ENCODE measurements at regions not wholly inside any gene's neighbourhood (a gene's known extent, or its start where the extent isn't known, plus 50 kb on each side); places are given as distances from the start of the nearest gene placed in this dataset.

DNA sequence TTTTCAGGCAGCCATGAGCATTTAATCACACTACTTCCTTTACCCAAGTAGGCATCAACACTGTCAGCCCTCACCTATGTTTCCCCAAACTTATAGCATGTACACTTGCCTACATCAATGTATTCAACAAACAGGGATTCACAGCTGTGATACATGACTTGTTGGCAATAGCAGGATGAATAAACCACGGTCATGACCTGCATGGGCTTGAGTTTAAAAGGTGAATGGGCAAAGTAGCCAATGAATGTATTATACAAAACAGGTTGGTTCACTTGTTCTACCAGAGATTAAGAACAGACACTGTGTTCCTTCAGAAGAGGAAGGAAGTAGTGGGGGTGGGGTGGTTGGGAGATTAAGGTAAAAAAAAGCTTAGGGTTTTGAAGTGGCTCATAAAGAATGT is 861.9 kb upstream of the SEMA6D start:
- no peak overlapping the region for H3K27ac ChIP-seq
- no peak overlapping the region for H3K4me3 ChIP-seq

- H3K27ac ChIP-seq, result no peak overlapping the region
Observed at GRCh38 chr15:46856839-46857502, 860.3 kb upstream of the SEMA6D start.

GRCh38 chr15:46858150-46858549 is 859.2 kb upstream of the SEMA6D start:
- Histone ChIP-seq H3K4me3 (no peak overlapping the region), H3K27ac (no peak overlapping the region)

More at GRCh38 chr15:46856839-46857502, 860.3 kb upstream of the SEMA6D start:
- H3K4me3 ChIP-seq, result no peak overlapping the region

GRCh38 chr15:46861796-46862195 is 855.5 kb upstream of the SEMA6D start:
- Histone ChIP-seq H3K27ac (no peak overlapping the region), H3K4me3 (no peak overlapping the region)

DNA sequence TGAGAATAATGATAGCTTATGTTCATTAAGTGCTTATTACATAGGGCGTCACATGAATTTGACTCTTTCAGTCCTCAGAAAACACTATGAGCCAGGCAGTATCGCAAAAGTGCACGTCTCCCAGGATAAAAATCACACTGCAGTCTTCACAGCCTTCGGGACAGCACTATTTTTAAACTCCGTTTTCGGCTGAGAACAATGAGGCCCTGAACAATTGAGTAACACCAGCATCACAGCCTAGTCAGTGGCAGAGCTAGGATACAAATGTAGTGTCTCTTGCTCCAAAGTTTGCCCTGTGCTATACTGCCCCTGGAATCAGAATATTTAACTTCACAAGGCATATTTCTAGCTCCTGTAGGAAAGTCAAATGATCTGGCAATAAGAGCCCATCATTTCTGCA is 852.1 kb upstream of the SEMA6D start:
- no peak overlapping the region for H3K4me3 ChIP-seq
- no peak overlapping the region for H3K27ac ChIP-seq

DNA sequence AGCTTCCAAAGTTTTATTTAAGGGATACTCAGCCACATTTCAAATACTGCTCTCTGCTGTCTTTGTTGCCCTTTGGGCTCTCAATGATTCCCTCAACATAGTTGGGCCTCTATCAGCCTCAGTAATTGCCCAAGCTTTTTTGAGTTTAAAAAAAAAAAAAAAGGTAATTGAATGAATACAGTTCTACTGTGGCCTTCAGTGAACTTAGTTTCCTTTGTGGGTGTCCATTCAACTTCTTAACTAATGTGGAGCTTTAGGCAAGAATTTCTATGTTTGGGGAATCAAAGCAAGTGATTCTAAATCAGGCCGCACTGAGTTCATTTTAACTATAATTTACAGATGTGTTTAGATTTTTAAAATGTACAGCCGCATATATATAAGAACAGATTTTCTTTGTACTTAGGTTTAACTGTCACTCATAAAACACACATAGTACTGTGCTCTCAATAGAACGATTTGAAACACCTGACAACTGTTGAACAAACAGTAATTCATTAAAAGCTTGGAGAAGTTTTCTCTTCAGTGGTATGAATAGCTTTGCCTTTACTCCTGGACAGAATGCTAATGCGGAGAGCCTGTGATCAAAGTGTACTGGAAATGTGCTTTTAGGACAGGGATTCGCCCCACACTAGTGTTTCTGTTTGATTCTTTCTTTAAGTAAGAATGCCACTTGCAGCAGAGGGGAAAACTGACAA is 844.9 kb upstream of the SEMA6D start:
- H3K4me3 ChIP-seq, result no peak overlapping the region
- no peak overlapping the region for H3K27ac ChIP-seq

GRCh38 chr15:46872981-46873330 is 844.3 kb upstream of the SEMA6D start:
- Histone ChIP-seq H3K27ac (no peak overlapping the region), H3K4me3 (no peak overlapping the region)

GRCh38 chr15:46879032-46879770 is 838.1 kb upstream of the SEMA6D start:
- H3K27ac ChIP-seq, result no peak overlapping the region
- H3K4me3 ChIP-seq, result no peak overlapping the region

DNA sequence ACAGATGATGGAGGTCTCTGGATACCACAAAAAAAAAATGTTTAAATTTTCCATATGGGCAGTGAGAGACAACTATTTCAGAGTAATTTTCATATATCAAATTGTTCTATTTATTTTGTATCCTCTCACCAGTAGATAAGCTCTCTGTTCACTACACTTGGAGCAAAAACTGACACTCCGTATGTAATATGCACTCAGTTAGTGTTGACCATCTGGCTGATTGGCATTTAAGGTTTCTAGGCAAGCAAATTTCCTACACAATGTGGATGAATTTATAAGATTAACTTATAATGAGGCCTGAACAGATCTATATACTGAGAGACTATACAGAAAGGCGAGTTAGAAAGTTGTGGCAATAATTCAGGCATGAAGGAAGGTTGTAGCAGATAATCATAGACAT is 836.5 kb upstream of the SEMA6D start:
- no peak overlapping the region for H3K4me3 ChIP-seq
- no peak overlapping the region for H3K27ac ChIP-seq

DNA sequence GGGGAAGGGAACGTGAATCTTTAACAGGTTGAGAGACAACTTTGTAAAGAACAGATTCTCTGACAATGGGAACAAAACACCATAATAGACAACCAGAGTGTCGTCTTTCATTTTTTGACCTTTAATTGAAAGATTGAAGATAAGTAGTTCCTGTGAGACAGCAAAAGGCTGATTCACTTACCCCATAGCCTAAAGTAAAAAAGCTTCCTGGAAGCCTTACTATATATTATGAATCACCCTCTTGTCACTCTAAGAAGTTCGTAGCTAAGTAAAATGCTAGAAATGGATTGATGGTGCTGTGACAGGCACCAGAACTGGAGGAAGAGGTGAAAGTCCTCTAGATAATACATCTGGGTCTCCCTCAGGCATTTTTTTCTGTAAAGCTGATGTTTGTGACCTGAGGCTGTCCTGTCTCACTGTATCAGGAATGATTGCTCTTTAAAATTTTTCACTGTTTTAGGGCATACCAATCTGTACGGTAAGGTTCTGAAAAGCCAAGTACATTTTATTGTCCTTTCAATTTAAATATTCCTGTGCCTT is 824.6 kb upstream of the SEMA6D start:
- Histone ChIP-seq H3K4me3 (no peak overlapping the region), H3K27ac (no peak overlapping the region)

- Histone ChIP-seq H3K4me3 (no peak overlapping the region), H3K27ac (no peak overlapping the region)
Observed at GRCh38 chr15:46894644-46895043, 822.7 kb upstream of the SEMA6D start.

DNA sequence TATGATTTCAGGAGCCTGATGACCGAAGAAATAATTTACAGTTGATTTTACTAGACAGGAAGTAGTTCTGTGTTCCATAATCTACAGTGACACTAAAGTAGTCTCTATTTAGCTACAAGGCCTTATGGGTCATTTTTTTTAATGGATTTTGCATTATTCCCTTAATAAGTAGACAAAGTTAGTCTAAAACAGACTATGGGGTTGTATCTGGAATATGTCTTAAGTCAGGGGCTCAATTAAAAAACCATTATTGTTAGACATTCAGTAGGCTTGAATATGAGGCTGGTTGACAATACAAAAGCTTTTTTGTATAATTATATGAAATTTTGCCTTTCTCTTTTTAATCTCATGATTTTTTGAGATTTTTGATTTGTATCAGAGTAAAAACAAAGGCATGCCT is 820.0 kb upstream of the SEMA6D start:
- Histone ChIP-seq H3K27ac (no peak overlapping the region), H3K4me3 (no peak overlapping the region)

GRCh38 chr15:46901001-46901400 is 816.3 kb upstream of the SEMA6D start:
- Histone ChIP-seq H3K27ac (no peak overlapping the region), H3K4me3 (no peak overlapping the region)

DNA sequence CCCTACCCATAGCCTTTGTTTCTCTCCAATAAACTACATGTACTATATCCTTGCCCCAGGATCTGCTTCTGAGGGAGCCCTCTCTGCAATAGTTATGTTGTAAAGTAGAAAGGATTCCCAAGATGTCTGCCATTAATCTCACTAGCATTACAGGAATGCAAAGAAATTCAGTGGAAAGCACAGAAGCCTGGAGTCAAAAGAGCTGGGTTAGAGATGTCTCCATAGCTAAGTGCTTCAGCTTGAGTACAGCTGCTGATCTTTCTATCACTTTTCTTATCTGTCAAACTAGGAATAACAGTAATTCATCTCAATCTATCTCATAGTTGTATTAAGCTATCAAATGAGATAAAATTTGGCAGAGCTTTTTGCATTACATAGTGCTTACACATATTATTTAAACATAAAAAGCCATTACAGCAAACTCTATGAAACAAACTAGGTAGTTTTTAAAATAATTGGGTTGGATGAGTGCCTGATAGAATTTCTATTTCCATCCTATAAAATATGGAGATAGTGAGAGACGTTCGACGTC is 799.5 kb upstream of the SEMA6D start:
- H3K4me3 ChIP-seq, result no peak overlapping the region
- no peak overlapping the region for H3K27ac ChIP-seq

DNA sequence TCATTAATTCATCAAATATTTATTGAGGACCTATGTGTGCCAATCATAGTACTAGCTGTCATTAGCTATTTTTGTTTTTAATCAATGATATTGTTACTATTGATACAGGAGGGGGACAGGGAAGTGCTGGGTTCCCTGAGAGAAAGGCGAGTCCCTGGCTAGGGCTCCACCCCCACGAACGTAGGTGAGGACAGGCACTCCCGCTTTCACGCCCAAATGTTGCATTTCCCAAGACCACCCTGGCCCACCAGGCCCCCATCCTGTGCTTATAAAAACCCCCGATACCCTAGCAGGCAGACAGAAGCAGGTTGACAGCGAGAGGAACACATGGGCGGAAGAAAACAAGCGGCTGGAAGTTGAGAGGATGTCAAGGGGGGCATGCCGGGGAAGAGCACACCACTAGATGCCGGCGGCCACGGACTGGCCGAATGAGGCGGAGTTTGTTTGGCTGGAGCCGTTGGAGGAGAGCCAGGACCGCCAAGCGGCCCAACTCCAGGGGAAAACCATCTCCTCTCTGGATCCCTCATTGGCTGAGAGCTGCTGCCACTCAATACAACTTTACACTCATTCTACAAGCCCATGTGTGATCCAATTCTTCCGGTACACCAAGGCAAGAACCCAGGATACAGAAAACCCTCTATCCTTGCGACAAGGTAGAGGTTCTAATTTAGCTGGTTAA is 798.7 kb upstream of the SEMA6D start:
- H3K4me3 ChIP-seq, result no peak overlapping the region
- H3K27ac ChIP-seq, result no peak overlapping the region

- H3K27ac ChIP-seq, result no peak overlapping the region
Observed at GRCh38 chr15:46921891-46922290, 795.4 kb upstream of the SEMA6D start.

DNA sequence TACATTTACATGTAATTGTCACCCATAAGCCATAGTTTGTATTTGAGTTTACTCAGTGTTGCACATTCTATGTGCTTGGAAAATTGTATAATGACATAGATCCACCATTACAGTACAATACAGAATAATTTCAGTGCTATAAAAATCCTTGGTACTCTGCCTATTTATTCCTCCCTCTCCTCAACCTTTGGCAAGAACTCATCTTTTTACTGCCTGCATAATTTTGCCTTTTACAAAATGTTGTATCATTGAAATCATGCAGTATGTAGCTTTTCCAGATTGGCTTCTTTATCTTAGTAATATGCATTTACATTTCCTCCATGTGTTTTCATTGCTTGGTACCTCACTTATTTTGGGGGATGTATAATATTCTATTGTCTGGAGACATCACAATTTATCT is 786.9 kb upstream of the SEMA6D start:
- H3K27ac ChIP-seq, result no peak overlapping the region
- H3K4me3 ChIP-seq, result no peak overlapping the region

More at GRCh38 chr15:46921891-46922290, 795.4 kb upstream of the SEMA6D start:
- H3K4me3 ChIP-seq, result no peak overlapping the region

DNA sequence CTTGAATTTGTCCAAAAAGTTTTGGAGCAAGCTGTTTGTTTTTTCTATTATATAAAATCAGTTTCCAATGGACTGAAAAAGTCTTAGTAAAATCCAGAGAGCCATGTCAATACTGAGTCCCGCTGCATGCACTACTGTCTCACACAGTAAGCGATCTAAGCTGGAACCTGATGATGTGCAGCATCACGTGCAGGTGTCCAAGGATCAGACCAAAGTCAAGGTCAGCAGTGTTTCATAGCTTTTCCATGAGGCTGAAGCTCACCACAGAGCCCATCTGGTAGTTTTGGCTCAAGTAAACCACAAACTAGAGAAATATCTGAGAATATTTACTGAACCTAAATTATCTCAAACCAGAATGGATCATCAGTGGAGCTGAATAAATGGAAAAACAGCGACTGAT is 784.0 kb upstream of the SEMA6D start:
- no peak overlapping the region for H3K27ac ChIP-seq
- H3K4me3 ChIP-seq, result no peak overlapping the region

DNA sequence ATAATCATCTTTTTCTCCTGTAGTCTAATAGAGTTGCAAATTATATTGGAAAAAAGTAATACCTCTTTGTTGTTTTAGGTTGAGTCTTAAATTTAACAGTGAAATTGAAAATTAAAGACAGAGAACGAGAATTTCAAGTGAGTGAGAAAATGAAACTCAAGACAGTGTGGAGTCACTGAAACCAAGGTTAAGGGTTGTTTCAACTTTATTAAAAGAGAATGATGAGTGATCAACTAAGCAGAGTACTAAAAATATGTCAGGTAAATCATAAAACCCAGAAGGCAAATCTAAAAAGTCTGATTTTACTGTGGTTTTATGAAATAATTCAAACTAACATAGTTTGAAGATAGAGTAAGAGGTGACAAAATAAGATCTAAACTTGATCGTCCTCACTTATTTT is 782.5 kb upstream of the SEMA6D start:
- no peak overlapping the region for H3K4me3 ChIP-seq
- no peak overlapping the region for H3K27ac ChIP-seq

- Histone ChIP-seq H3K4me3 (no peak overlapping the region), H3K27ac (no peak overlapping the region)
Observed at GRCh38 chr15:46938169-46938568, 779.1 kb upstream of the SEMA6D start.
